Neural cell (in vitro differentiated cells): ENCODE measurements at regions not wholly inside any gene's neighbourhood (a gene's known extent, or its start where the extent isn't known, plus 50 kb on each side); places are given as distances from the start of the nearest gene placed in this dataset.

Experiments
- CTCF ChIP-seq: fragments of 450-650 bp; IDR thresholded peaks from 2 replicates; pipeline ENCODE4 v1.5.1; 2014; ENCODE audit warnings: antibody characterized with exemption, mild to moderate bottlenecking, moderate library complexity; ENCODE audit not compliant: poor library complexity, severe bottlenecking
- EP300 ChIP-seq: fragments of 450-650 bp; conservative IDR thresholded peaks from 2 replicates; pipeline ENCODE4 v1.6.1; 2014; ENCODE audit warnings: antibody characterized with exemption, mild to moderate bottlenecking, moderate library complexity; ENCODE audit not compliant: poor library complexity, severe bottlenecking
- EZH2 ChIP-seq: fragments of 200-600, 300-800 bp; shearing (Covaris generic), sonication (generic); IDR thresholded peaks from 2 replicates; pipeline ENCODE4 v1.6.1; 2014; ENCODE audit warnings: antibody characterized with exemption, low read length, borderline replicate concordance, mild to moderate bottlenecking; ENCODE audit not compliant: insufficient read depth, poor library complexity, severe bottlenecking
- POLR2AphosphoS5 ChIP-seq: IDR thresholded peaks from 2 replicates; pipeline ENCODE4 v1.6.1; 2012
- RAD21 ChIP-seq: fragments of 450-650 bp; conservative IDR thresholded peaks from 2 replicates; pipeline ENCODE4 v1.6.1; 2014; ENCODE audit warnings: antibody characterized with exemption, mild to moderate bottlenecking, moderate library complexity
- REST ChIP-seq: IDR thresholded peaks from 2 replicates; pipeline ENCODE4 v1.6.1; 2012; ENCODE audit warnings: borderline replicate concordance
- SMC3 ChIP-seq: fragments of 450-650 bp; conservative IDR thresholded peaks from 2 replicates; pipeline ENCODE4 v1.6.1; 2014; ENCODE audit warnings: antibody characterized with exemption, mild to moderate bottlenecking, moderate library complexity; ENCODE audit not compliant: poor library complexity
- TAF1 ChIP-seq: IDR thresholded peaks from 2 replicates; pipeline ENCODE4 v1.6.1; 2012; ENCODE audit warnings: low read depth

GRCh38 chr17:36687736-36688135, 86.4 kb downstream of the MRM1 start:
- no peak for TF ChIP-seq CTCF
- no peak for TF ChIP-seq POLR2AphosphoS5
- no peak for TF ChIP-seq EZH2
- TF ChIP-seq RAD21: no peak
- TF ChIP-seq SMC3: no peak
- TF ChIP-seq EP300: no peak
- TF ChIP-seq TAF1: no peak
- TF ChIP-seq REST: no peak
